ENCODE measurements at regions not wholly inside any gene's neighbourhood (a gene's known extent, or its start where the extent isn't known, plus 50 kb on each side); places are given as distances from the start of the nearest gene placed in this dataset.

DNA sequence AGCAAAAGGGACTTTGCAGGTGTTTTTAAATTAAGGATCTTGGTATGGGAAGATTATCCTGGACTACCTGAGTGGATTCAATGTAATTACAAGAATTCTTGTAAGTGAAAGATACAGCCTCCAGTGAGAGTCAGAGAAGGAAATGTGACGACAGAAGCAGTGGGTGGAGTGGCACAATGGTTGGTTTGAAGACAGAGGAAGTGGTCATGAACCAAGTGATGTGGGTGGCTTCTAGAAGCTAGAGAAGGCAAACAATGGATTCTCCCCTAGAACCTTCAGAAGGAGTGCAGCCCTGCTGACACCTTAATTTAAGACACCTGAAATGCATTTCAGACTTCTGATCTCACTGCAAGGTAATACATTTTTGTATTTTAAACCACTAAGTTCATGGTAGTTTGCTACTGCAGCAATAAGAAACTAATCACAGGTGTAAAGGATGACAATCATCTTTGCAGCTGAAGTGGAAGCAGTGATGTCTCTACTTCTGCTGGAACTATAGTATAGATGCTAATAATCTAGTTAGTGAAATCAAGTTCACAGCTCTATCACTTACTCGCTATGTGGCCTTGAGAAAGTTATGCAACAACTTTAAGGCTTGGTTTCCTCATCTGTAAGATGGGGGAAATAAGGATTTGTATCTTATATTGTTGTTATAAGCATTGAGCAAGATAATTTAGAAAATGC, 403.4 kb upstream of the SUCLG2 start:
- peak; percentile 20 to 44 for DNase-seq (ENCODE audit: low read depth in 2 of 2)

DNA sequence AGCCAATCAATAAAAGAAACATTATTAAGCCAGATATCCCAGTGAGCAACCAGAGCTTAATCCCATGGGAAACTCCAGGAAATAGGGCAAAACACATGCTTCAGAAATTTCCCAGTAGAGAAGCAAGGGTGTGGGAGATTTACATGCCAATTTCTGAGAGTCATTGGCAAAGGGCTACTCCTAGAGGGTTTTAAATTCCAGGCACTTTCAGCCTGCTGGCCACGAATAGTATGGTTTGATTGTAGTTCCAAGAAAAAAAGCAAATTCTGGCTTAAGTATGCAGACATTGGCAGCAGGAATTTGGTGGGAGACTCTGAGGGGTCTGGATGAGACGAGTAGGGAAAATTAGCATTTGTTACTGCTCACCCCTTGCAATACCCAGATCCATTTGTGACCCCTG, 402.1 kb upstream of the SUCLG2 start:
- DNase-seq (ENCODE audit: low read depth in 2 of 2) = no peak

DNA sequence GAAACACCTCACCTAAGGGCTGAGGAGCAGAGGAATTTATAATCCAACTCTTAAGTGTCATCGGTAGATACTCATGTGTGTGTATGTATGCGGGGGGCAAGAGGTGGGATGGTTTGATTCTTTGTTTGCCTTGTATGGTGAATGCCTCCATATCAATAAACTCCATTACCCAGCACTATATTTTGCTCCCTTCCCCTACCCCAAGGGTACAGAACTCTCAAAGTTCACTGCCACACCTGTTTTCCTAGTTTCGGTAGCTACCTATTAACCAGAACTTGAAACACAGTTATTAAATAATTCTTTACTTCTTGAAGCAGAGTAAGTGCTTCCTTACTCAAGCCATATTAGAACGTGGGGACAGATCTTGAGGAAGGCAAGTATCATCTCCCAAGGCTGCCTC, 400.8 kb upstream of the SUCLG2 start:
- DNase-seq (ENCODE audit: low read depth in 2 of 2) = no peak

DNA sequence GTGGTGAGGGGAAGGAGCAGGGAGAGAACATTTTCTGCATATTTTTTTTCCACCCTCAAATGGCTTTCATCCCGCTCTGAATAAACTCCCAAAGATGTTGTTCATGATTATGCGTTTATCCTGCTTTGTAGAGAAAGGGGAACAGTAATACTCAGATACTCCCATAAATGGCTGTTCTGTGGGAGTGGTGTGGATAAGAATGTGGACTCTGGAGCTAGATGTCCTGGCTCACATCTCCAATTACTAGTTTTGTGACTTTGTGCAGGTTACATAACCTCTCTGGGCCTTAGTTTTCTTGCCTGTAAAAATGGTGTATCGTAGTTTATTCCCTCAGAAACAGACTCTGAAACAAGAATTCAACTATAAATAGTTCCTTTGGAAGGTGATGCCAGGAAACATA, 395.4 kb upstream of the SUCLG2 start:
- no peak for DNase-seq (ENCODE audit: low read depth in 2 of 2)

DNA sequence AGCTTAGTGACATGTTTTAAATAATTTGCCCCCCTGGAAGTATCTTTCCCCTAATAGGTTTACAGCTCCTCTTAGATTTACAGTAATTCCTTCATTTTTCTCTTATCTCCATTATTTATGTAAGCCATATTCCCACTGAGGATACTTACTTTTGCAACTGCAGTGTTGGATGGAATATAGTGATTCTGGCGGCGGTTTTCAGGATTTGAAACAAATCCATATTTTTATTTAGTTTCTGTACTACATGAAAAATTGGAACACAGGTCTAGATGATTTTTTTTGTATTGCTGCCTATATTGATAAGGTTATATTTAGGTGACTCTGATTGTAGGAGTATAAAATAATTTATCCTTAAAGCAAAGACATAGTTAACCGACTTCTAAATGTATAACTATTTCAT, 391.6 kb upstream of the SUCLG2 start:
- DNase-seq (ENCODE audit: low read depth in 2 of 2) = no peak

DNA sequence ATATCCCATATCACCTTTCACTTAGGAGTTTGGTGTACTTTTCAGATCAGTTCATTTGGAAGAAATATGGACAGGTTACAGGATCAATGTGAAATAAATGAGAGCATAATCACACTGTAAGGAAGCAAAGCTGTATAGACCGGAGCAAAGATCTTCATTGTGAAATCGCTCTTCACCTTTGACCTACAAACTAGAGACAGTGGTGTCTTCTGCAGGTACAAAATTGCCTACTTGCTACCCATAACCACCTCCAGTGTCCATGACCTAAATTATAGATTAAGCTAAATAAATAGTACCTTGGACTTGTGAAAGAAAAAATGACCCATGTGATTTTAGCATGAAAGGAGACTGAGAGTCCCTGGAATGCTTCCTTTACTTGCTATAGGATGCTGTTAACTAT, 379.5 kb upstream of the SUCLG2 start:
- no peak for DNase-seq (ENCODE audit: low read depth in 2 of 2)

DNA sequence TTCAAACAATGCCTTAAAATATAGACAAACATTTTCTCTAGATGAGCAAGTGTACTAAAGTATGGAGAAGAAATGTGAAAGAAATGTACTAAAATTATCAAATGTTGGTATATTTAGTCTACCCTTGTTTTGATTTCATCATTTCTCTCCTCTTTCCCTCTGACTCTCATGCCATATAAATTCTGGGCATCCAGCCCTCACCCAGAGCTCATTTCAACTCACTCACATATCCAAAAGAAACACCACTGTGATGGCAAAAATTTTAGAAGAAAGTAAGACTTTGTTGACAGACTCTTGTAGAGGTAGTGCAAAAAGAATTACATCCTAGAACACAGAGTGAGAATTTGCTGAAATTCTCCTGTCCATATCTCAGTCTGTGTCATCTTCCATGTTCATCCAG, 377.8 kb upstream of the SUCLG2 start:
- DNase-seq (ENCODE audit: low read depth in 2 of 2) = no peak

DNA sequence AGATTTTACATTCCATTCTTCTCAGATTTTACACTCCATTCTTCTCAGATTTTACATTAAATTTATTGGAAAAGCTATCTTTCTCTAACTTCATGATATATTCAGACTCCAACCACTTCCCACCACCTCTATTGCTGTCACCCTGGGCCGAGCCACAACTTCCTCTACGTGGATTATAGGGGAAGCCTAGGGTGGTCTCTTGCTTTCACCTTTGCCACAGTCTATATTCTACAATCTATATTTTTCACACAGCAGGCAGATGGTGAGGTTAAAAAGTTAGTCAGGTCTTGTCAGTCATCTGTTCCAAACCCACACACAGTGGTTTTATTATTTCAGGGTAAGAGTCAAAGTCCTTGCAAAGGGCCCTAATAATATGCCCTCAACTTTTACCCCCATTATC, 370.8 kb upstream of the SUCLG2 start:
- no peak for DNase-seq (ENCODE audit: low read depth in 2 of 2)

DNA sequence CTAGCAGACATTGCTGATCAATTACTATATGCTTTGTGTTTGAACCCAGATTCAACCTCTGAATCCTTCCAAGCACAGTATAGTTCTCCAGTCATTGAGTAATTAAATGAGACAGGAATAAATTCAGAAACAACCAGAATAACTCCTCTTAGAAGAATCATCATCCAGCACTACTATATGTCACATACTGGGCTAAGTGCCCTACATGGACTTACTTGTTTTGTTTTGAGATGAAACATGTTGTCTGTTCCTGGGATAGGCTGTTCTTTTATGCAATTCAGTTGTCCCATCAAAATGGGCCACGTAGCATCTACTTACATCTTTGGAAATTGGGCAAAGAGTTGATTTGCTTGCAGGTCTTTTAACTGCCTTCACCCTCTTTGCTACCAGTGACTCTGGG, 365.5 kb upstream of the SUCLG2 start:
- no peak for DNase-seq (ENCODE audit: low read depth in 2 of 2)

DNA sequence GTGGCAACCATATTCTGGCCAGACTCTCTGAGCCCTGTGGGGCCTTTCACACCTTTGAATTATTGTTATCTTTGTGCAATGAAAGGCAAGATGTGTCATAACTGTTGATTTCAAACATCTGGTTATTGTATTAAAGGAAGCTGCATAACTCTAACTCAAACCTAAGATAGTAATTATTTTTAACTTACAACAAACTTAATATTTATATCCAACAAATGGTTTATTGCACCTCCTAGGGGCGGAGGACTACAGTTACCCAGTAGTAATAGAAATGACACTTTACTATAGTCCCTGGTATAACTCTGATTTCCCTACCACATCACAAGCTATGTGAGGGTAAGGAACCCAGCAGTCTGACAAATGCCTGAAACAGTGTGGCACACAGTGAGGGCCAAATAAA, 363.9 kb upstream of the SUCLG2 start:
- DNase-seq (ENCODE audit: low read depth in 2 of 2) = no peak

DNA sequence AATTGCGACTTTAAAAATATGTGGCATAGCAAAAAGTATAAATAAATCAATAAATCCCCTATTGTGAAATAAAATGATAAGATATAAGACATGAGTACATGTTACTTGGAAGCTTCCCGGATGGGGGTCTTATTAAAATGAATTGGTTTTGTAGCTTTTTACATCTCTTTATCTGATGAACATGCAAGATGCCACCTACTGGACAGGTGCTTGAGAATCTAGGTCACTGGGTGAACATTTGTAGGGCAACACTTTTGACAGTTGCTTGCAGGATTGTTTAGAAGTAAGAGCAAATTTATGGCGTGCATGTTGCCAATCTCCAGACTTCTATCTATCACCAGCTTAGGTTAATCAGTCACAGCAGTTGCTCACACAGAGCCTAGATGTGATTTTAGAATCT, 362.7 kb upstream of the SUCLG2 start:
- DNase-seq (ENCODE audit: low read depth in 2 of 2) = no peak

DNA sequence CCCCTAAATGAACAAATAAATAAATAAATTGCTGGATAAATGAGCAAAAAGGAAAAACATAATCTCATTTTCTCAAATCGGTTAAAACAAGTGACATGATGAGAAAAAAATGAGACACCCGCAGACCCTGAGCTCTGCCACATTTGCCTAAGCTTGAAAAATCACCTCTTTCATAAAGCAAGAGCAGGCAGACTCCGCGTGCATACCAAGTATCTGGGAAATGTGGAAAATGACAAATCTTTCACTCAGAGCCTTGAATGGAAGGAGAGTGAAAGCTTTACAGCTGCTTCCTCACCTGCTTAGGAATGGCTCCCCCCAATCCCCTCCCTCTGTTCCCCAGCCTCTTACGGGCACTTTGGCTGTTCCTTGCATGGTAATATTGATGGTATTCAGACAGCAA, 355.5 kb upstream of the SUCLG2 start:
- no peak for DNase-seq (ENCODE audit: low read depth in 2 of 2)

DNA sequence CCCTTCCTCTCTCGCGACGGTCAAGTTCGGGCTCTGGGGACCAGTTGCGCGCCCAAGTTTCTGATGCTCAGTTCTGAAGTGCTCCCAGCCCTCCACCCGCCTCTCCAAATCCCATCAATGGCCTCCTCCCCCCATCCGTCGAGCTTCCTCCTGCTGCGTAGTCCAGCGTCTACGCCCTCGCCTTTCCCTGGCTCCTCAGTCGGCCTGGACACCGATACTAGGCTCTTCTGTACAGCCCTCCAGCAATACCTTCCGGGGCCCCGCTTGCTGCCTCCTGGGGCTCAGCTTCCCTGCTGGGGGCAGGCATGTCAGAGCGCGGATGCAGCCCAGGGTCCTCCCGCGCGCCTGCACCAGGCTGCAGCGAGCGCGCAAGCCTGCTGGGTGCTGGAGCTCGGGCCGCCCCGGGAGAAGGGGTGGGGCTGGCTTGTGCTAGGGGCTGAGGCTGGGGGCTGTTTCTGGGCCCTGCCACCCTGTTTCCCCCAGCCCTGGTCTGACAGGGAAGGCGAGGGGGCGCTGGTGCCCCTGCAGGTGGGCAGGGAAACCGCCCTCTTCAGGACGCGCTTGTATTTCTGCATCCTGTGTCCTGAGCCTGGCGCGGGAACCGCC, 353.3 kb upstream of the SUCLG2 start:
- peak in 1 of 2 donors; percentile 0 for DNase-seq (ENCODE audit: low read depth in 2 of 2)

DNA sequence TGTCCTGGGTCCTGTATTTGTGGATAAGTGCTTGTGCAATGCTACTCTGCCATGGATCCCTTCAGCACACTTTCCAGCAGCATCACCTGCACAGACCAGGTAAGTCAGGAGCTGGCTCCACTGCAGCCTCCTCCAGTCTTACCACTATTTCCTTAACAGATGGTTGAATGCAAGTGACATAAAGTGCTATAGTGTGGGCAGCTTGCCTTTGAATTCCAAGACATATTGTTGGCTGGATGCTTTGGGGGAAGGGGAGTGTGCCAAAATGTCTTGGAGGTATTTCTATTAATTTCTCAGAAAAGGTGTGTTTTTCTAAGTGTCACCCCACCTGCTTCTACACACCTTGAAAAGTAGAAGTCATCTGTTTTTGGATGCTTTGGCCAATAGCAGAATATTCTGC, 352.2 kb upstream of the SUCLG2 start:
- DNase-seq (ENCODE audit: low read depth in 2 of 2) = no peak

DNA sequence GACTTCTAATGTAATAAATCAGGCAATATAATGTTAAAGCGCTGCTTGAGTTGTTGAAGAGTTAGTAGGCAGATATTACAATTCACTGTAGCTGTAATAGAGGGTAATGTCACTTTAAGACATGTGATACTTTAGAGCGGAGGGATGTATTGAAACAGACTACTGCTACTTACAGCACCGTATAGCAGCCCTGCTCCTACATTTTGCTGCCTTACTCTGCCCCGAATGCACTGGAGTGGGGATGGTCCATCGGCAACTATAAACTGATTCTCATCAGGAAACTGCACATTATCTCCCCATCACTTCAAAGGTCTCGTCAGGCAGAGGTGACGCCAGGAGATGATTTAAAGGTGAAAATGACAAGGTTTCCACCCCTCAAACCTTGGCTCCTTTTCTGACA, 349.7 kb upstream of the SUCLG2 start:
- no peak for DNase-seq (ENCODE audit: low read depth in 2 of 2)

DNA sequence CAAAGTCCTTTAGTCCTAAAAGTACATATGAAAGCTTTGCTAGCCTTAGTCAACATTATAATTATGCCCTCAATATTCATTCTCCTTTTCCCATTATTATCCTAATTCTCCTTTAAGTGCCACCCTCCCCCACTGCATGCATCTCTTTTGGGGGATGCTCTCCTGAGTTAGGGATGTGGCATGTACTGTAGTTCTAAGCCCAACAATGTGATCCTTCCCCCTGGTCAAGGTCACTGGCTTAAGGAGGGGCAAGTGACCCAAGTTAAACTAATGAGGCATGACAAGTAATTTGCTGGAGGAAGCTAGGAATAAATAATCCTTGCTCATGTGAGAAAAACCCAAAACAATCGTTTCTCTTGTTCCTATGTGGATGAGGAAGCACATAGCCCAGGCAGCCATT, 343.9 kb upstream of the SUCLG2 start:
- no peak for DNase-seq (ENCODE audit: low read depth in 2 of 2)

DNA sequence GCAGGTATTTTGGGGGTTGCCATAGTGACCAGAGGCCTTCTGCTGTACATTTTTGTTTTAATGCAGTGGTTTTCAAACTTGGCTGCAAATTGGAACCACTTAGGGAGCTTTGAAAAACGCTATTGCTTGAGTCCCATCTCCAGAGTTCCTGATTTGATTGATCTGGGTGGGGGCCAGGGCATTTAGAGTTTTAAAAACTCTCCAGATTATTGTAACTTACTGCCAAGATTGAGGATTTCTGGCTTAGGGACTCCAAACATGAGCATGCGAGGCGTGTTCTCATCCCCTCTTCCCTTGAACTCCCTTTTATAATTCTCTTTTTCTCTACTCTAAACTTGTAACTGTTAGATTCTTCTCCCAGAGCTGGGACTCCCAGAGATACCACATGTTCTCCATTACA, 340.8 kb upstream of the SUCLG2 start:
- DNase-seq (ENCODE audit: low read depth in 2 of 2) = no peak

DNA sequence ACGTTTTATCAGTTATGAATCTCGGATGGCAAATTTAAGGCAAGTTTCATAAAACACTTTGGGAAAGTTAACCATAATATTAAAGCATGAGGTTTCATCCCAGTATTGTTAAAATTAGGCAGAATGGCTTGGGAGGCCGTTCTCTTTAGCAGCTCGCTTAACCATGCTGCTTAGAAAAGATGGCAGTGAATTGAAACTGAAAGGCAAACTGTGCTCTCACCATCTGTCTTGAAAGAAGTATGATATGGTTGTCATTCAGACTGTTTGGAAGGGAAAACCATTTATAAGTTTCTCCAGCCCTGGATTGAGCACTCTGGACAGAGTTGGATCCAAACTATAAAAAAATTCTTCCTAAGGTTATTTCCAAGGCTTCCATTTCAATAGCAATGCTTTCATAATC, 332.3 kb upstream of the SUCLG2 start:
- no peak for DNase-seq (ENCODE audit: low read depth in 2 of 2)

DNA sequence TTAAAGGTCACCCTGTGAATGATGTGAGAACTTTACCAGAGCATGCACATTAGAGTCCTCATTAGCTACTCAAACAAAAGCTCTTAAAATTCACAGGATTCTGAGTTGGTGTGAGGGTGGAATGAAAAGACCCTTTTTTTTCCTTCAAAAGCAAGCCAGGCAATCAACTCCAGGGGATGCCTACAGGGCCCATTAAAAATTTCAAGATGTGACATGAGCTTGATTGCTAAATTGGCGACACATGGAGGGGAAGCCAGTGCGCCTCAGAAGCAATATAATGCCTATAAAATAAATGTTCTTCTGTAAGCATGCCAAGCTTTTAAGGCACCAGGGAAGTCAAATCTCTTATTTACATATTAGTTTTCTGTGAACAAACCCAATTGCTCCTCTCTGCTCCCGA, 328.8 kb upstream of the SUCLG2 start:
- DNase-seq (ENCODE audit: low read depth in 2 of 2) = no peak

DNA sequence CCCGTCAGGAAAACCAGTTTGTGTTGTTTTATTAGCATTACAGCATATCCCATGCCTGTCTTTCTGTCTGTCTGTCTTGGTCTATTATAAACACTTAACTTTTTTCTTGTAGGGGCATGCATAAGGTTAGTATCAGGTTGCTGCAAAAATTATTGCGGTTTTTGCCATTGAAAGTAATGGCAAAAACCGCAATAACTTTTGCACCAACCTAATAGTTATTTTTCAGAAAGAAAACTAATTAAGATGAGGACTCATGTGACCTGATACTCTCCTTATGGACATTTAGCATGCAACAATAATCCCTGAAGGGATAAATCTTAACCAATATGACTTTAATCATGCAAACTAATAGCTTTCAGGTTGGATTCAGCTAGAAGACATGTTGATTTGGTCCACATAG, 326.7 kb upstream of the SUCLG2 start:
- DNase-seq (ENCODE audit: low read depth in 2 of 2) = no peak

DNA sequence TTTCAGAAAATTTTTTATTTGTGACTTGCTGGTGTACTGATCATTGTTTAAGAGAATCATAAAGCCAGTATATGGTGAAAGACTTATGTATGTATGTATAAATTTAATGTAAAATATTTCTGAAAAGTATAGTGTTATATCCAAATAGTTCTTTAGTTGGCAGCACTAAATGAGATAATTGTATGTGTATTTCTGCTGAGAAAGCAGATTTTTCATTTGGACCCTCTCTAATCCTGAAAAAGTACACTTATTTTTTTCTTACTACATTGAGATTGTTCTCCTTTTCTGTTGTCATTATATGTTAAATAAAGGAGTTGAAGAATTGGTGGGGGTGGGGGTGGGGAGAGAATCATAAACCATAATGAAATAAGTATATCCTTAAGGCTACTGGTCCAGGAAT, 324.9 kb upstream of the SUCLG2 start:
- no peak for DNase-seq (ENCODE audit: low read depth in 2 of 2)

DNA sequence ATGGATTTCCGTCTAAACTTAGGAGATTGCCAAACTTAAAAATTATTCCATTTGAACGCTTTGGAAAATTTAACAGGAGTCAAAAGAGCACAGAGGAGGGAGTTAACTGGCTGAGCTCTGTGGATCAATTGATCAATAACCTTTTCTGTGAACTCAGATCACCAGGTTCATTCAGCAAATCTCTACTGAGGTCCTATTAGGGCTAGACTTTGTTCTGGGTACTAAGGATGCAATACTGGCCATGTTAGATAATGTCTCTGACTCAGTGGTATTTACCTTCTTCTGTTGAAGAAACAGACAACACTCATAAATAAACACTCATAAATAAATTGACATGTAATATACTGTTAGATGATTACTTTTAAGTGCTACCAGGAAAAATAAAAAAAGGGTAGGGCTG, 323.4 kb upstream of the SUCLG2 start:
- no peak for DNase-seq (ENCODE audit: low read depth in 2 of 2)

DNA sequence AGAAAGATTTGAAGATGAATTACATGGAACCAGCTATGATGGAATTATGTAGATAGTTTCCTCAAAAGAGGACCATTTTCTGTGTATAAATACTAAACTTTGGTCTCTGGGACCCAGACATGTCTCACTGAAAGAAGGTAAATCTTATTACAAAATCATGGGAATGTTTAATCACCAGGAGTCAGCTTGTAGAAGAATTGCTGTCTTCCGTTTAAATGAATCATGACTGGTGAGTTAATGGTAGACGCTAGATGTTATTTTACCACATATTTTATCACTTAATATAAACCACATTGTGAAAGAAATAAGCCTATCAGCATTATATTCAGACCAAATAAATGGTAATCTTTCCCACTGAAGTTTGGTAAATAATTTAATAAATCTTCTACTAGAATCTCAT, 322.3 kb upstream of the SUCLG2 start:
- DNase-seq (ENCODE audit: low read depth in 2 of 2) = no peak

DNA sequence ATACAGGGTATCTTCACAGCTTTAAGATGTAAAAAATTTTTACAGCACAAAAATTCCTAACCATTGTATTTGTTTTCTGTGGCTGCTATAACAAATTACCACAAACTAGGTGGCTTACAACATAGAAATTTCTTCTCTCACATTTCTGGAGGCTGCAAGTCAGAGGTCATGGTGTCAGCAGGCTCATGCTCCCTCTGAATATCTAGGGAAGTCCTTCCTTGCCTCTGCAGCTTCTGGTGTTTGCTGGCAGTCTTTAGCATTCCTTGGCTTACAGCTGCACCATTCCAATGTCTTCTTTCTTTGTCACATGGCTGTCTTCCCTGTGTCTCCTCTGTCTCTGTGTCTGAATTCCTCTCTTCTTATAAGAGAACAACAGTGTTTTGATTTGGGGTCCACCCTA, 310.2 kb upstream of the SUCLG2 start:
- no peak for DNase-seq (ENCODE audit: low read depth in 2 of 2)
